ENCODE measurements at regions not wholly inside any gene's neighbourhood (a gene's known extent, or its start where the extent isn't known, plus 50 kb on each side); places are given as distances from the start of the nearest gene placed in this dataset.
A peak's percentile ranks its signal among the peaks of the same experiment; 100 is the strongest.

DNA sequence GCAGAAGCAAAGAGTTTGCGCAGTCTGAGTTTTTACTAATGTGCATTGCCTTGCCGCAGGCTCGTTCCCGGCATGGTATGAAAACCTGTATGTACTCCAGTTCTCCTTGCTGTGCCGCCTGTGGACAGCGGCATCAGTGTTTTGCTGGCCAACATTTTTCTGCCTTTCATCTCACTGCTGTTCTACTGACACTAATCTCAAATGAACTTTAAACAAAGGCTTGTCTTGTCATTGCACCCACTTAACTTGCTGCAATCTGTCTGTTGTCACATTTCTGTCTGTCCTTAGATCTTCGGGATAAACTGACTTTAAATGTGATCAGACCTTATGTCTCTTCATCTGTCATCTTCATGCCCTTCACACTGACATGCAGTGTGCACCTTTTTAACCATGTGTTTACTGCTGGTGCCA, 71.7 kb upstream of the ZNRF2 start:
- no peak for DNase-seq (ENCODE audit: low read depth)

GRCh38 chr7:30213637-30214036, 70.8 kb upstream of the ZNRF2 start:
- no peak for DNase-seq (ENCODE audit: low read depth)

DNA sequence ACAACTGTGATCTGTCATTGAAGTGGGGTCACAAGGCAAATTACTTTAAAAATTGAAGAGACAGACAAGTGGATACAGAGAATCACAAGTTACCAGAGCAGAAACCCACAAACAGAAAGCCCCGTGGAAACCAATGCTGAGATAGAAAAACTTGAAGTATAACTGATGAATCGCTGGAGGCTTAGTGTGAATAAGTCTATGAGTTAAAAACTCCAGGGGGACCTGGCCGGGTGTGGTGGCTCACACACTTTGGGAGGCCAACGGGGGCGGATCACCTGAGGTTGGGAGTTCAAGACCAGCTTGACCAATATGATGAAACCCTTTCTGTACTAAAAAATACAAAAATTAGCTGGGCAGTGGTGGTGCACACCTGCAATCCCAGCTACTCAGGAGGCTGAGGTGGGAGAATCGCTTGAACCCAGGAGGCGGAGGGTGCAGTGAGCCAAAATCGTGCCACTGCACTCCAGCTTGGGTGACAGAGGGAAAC, 69.7 kb upstream of the ZNRF2 start:
- DNase-seq (ENCODE audit: low read depth), result no peak

GRCh38 chr7:30221764-30222163, 62.6 kb upstream of the ZNRF2 start:
- DNase-seq (ENCODE audit: low read depth), result no peak

- no peak for DNase-seq (ENCODE audit: low read depth)
Measured at GRCh38 chr7:30222515-30223215, 61.7 kb upstream of the ZNRF2 start.

DNA sequence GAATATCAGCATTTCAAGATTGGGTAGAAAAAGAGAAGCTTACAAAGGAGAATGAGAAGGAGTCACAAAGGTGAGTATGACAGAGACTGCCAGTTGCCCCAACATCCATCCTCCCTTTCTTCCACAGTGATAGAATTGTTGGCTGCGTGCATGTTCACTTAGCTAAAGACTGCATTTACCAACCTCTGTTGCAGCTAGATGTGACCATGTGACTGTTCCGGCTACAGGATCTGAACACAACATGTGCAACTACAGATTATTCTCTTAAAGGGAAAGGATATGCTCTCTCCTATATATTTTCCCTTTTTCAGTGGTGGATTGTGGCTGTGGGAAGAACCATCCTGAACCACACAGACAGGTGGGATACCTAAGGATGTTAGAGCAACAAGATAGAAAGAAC, 60.5 kb upstream of the ZNRF2 start:
- no peak for DNase-seq (ENCODE audit: low read depth)

GRCh38 chr7:30224511-30225062, 59.8 kb upstream of the ZNRF2 start:
- DNase-seq (ENCODE audit: low read depth), result peak; percentile 32

DNA sequence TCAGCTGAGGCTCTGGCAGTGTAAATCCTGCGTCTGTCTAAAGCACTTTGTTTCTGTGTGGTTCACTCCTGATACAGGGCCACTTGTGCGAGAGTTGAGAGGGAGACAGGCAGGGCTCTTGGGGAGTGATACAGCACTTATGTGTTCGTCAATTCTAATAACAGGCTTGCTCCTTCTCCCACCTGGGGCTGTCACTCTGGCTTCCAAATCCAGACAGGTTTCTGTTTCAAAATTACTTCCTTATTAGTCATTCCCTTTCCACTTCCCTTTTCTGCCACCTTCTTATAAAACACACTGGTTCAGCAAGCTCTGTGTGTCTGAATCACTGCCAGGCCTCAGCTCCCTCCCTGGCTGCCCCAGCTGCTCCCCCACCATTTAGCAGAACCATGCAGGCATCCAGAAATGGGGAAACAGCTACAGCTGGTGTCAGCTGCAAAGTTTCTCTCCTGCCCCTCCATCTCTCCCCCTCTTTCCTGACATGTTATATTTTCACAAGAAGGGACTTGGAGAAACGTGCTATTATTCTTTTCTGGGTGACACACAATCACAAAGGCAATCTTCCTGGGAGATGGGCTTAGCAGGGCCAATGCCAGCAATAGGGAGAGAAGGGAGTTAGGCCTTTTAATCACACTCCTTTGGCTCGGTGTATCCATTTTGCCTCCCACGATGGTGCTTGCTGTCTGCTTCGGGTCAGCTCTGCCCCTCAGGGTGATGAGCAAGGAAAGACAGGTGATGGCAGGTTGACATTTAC, 58.4 kb upstream of the ZNRF2 start:
- no peak for DNase-seq (ENCODE audit: low read depth)

- DNase-seq (ENCODE audit: low read depth), result no peak
Measured at GRCh38 chr7:30226614-30227268, 57.7 kb upstream of the ZNRF2 start.

- DNase-seq (ENCODE audit: low read depth), result no peak
Measured at GRCh38 chr7:30231271-30231670, 53.1 kb upstream of the ZNRF2 start.

DNA sequence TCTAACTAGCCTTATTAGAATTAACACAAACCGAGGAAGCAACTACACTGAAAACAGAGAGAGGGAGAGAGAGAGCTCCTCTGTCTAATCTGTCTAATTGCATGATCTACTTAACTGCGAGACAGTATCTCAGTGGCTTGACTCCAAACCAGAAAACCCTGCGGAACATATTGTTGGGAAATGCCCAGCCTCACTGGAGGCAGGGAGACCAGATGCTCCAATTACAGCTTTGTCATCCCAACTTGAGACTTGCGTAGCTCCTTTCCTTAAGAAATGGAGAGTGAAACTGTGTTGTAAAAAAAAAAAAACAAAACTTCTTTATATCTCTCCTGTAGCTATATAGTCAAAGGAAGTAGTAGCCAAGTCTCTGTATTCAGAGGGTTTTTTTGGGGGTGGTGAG, 52.0 kb upstream of the ZNRF2 start:
- no peak for DNase-seq (ENCODE audit: low read depth)
